ENCODE measurements at regions not wholly inside any gene's neighbourhood (a gene's known extent, or its start where the extent isn't known, plus 50 kb on each side); places are given as distances from the start of the nearest gene placed in this dataset.
A peak's percentile ranks its signal among the peaks of the same experiment; 100 is the strongest.

DNA sequence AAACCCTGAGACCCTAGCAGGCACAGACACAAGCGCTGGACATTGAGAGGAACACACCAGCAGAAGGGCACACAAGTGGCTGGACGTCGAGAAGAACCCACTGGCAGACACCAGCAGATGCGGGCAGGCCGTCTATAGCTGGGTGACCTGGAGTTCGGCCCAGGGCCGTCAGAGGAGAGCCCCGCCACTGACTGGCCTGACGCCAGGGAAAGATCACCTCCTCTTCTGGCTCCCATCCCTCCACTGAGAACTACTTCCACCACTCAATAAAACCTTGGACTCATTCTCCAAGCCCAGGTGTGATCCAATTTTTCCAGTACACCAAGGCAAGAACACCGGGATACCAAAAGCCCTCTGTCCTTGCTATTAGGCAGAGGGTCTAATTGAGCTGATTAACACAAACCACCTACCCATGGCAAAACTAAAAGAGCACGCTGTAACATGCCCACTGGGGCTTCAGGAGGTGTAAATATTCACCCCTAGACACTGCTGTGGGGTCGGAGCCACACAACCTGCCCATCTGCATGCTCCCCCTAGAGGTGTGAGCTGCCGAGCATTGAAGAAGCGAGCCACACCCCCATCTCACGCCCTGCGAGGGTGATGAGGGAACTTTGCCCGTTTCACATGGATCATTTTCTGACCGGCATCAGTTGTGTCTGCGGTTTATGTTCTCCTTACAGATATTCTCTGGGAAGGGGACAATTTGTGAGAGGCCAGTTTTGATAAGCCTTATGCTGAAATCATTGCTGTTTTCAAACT lies 104.8 kb downstream of the HLX start:
- DNase-seq = no peak

DNA sequence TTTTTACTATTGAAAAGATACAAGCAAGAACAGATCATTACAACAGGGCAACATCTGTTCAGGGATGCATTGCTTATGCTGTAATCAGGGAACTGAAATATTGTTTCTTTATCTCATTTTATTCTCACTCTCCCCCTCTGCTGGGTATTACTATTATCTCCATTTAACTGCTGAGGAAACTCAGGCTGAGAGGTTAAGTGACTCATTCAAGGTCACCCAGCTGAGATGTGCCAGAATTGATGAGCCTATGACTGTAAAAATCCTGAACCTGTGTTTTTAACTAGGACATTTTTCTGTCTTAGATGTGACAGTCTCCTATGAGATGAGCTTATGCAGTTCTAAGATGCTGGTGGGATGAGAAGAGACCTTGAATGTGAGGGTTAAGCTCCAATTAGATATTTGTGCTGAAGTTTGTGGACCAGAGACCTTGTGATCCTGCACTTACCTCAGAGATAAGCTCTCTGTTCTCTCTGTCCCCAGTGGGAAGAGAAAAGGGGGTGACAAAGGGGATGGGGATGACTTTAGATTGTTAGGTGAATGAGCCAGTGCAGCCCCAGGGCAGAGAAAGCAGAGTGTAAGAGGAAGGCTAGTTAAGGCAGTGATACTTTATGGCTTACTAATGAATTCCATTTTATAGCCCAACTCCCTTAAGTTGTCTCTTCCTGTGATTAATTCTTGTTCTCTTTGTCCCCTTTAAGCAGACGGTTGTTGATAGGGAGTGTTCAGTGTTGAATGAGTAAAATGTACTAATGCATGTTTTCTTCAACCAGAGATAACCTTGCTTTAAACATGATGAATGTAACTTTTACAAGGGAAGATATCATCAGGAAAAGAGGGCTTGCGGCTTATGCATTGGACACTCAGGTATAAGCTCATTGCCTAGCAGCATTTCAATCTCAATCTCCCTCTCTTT lies 111.4 kb downstream of the HLX start:
- DNase-seq = peak; percentile 22

DNA sequence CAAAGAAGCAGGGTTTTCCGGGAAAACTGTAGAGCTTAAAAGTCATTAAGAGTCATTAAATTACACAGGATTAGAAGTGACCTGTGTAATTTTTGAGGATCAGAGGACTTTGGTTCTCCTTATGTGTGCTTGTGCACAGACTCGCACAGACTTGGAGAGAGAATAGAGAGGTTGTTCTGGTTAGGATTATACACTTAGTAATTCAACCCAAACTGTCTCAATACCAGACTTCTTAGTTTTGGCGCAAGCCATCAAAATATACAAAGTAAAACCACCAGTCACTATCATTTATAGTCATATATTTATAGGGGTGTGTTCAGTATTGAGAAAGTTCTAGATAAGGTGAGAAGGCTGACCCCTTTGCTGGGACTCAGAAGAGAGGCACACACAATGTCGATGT lies 112.3 kb downstream of the HLX start:
- DNase-seq = no peak

DNA sequence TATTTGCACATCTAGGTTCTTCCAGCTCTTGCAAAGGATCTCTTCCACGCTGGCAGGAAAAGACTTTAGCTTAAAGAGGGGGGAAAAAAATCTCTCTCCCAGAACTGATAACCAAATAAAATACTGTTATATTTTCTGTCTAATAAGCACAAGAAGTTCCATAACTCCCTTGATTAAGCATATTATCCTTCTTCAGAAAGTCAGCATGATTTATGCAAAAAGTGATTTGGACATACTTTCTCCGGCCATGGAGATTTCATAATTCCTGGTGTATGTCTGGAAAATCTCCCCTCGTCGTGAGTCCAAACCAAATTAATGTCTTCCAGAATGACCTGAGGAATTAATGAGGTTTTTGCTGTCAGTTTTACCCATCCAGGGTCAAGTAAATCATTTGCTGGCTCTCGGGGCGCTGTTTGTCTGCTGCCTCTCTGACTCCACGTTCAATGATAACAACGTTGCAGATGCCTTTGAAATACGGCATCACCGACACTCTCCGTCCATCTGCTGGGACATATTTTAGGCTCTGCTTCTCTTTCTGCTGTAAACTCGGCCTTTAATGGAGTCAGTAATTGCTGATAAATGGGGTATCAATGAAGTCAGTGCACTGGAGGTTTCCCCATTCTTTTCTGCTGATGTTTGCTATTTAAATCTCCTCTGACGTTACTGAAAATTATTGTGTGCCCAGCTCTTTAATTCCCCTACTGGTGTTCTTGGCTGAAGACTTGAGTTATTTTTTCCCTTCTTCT lies 112.9 kb downstream of the HLX start:
- DNase-seq = no peak

DNA sequence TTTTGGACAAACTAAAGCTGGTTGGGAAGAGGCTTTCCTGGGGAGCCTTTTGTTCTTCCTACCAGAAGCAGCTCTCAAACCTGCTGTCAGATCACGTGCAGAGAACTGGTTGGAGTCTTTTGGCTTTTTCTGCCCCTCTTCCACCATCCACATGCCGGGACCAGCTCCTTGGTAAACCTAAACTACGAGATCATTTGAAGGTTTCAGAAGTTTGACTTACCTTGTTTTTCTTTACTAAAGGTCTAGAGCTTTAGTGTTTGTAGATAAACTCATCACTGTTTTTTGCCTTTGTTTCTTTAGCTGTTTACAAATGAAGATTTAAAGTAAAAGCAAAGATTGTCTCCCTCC lies 113.4 kb downstream of the HLX start:
- DNase-seq = no peak

DNA sequence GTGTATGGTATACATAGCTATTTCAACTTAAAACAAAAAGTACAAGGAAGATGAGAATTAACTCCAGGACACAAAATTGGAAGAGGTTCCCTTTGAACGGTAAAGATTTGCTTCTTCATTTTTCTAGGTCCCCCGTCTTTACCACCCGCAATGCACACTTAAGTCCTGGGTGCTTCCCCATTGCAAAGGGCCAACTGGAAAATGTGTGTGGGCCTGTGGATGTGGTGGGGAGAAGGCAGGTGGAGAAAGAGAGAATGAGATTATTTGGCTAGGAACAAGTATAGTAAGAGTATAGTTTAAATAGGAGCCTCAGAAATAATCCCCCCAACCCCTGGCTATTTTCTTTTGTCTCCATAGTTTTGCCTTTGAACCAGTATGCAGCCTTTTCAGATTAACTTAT lies 115.4 kb downstream of the HLX start:
- DNase-seq = no peak

DNA sequence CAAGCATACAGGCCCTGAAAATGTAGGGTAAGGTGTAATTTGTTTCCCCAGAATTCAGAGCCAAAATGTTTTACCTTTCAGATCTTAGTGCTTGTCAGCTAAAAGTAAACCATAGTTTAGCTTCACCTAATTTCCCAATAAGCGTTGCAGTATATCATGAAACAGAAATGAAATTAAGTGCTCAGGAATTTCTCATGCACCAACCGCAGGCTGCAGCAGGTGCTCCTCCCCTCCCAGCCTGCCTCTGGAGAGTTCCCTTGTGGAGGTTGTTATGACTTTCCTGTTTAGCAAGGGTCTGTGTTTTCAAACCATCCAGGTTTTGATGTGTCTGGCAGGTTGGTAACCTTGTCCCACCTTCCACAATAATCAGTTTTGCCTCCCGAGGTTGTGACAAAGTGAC lies 118.5 kb downstream of the HLX start:
- no peak for DNase-seq

DNA sequence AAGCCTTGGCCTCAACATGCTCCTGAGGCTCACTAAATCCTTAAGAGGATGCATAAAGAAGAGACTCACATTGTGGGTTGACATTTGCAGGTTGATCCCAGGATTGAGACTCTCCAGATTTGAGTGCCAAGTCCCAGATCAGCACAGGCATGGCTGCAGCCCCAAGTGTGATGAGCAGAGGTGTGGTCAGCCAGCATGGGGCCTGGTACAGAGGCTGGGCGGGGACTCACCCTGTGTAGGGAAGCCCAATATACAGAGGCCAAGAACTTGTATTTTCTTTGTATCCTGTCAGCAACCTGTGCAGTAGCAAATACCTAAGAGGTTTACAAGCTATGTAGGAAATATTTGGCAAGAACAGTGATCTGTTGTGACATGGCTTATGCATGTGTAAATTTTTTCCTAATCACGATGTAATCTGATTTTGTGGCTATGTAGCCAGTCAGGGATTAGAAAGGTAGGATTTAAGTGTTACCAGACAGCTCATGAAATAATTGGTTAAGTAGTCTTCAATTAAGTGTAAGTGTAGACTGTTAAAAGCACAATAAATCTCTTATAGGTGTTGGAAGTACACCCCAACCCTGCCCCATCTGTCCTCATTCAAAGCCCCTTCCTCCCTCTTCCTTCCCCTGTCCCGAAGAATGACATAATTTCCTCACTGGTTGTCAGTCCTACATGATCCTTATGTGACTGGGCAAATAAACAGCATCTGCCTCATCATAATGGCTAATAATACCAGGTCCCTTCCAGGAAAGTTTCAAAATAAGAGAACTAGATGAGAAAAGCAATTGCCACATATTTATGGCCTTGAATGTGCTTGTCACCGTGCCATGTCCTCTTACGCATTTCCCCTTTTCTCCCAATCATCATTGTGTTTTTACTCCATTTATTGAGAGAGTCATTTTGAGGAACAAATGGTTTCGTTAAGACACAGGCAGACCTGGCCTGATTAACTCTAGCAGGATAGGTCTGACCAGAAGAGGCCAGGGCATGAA lies 120.9 kb downstream of the HLX start:
- DNase-seq = no peak

DNA sequence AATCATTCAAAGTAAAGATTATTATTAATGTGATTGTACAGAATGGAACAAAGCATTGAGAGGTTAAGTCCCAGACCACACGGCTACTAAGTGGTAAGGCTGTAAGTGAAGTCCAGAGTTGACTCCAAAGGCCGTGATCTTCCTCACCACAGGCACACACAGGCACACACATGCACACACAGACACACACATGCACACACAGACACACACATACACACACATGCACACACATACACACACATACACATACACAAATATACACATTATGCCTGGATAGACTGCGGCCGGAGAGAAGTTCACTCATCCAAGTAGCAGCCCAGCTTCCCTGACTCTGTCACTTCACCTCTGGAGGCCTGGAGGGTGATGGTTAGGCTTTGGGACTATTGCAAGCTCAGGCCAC lies 121.9 kb downstream of the HLX start:
- no peak for DNase-seq

DNA sequence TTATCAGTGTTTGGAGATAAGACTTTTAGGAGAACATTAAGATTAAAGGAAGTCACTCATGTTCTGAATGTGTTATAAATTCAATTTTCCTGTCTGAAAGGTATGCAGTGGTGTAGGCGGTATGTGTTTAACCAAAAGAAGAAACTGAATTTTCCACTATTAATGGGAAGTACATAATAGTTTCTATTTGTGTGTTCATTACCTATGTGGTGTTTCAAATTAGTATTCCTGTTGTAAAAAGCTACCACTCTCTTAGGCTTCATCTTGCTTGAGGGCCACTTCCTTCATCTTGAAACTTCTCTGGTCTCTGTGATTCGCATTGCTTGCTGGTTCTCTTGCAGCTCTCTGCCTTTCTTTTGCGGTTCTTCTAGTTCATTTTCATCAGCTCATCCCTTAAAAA lies 123.4 kb downstream of the HLX start:
- no peak for DNase-seq

DNA sequence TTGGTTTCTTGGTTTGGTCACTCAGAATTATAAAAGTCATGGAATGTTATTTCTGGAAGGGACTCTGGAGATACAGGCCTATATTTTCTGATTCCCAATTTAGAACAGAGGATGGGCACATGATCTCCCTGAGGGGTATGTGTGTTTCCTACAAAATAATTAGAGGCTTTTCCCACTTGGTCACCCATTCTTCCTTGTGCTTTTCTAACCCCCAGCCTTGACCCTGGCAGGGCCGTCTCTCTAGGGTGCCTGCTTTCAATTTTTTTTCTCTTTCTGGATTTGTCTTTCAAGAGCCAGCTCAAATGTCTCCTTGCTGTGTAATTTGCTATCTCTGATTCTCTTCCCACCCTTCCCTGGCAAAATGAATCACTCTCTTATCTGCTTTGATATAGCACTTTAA lies 131.9 kb downstream of the HLX start:
- no peak for DNase-seq

DNA sequence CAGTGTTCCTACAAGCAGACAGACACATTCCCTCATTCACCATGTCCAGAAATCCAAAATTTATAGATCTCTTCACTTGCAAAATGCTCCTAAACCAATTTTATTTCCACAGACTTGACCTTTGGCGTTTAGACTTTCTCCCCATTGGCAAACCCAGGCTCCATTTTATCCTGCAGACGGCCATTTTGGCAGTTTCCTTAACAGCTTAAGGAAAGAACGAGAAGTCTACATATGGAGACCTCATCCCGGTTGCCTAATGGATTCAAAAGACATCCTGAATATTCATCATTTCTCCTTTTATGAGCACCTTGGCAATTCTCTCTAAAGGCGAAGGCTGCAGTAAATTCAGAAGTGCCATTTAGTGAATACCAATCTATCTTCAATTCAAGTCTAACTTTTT lies 132.9 kb downstream of the HLX start:
- no peak for DNase-seq

DNA sequence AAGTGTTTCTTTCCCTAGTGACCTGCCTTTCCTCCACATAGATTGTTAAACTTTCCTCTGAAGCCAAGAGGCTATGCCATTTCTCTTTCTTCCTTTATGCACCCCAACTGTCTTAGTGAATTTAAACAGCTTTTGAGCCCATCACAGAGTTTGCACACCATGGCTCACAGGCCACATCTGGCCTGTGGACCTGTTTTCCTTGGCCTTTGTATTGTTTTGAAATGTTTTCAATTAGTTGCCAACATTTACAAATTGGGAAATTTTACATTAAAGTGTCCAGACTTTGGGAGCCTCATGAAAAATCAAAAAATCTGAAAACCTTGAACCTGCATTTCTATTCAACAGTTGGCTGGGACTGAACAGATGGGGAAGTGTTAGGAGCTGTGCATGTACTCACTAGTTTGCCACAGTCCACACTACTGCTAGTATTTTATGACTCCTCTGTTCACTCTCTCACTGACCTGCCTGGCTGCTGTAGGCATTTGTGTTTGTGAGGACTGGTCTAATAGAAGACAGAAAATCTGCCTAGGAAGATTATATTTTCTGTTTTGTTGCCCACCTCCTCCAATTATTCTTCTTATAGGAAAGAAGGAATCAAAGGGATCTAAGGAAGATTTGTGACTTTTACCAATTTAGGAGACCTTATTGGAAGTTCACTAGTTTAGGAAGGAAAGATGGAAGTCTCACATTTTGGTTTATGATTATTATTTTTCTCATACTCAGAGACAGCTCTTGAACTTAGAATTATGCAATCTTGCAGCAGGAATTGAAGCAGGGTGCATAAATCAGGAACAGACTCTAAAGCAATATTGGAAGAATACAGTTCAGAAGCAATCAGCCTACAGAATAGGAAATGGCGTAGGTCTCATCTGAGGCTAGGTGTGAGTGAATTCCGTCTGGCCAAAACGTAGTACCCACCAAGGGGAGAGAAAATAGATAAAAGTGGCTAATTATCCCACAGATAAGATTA lies 134.7 kb downstream of the HLX start:
- no peak for DNase-seq

DNA sequence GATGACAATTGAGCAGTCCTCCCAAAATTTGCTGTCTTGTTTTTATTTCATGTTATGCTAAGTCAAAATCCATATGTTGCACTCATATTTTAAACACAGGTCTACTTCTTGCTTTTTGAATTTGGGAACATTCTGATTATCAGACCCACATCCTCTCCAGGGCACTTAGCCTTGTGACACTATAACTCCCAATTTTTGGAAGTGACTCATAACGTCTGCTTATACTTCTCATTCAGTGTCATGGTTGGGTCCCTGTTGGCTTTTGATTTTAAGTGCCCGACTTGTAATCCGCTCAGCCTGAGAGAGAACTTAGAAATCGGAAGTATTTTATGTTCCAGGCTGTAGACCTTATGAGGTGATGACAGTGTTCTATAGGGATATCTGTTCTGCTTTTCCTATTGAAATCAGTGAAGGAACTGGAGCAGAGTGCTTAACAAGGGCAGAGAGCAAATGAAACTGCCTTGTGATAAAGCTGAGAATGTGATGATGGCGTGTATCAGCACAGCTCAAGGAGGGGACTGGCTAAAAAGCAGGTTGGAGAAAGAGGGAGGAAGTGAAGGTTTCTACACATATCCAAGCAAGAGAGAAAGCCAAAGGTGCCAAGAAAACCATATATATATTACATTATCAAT lies 136.0 kb downstream of the HLX start:
- no peak for DNase-seq

DNA sequence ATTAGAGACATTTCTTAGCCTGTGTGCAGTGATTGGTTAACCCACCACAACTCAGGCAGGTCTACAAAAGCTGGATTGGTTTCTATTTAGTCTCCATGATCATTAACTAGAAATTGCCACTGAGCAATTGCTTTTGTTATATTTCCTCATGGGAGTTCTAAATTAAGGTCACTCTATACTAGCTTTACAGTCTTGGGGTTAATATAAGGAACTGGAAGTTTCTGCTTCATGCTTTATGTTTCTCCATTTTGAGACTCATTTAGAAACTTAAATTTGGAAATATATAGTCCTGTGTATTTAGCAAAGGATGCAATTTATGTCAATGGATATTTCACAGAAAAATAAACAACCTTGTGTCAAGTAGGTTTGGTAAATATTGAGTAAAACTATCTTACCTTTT lies 137.5 kb downstream of the HLX start:
- no peak for DNase-seq

DNA sequence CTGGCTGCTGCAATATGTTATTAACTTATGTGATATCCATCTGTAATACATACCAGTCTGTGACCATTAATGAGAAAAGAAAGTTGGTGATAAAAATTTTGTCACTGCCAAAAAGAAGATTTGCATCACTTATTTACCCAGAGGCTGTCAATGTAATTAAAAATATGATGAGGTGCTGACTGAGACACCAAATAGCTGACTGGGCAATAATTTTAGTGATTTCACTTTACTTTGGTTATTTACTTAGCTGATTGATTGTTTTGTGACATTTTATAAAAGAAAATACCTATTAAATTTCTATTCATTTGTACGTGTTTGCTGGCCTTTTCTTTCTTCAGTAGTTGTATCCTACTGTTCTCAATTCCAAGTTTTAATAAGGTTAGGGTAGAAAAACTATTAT lies 139.2 kb downstream of the HLX start:
- no peak for DNase-seq

DNA sequence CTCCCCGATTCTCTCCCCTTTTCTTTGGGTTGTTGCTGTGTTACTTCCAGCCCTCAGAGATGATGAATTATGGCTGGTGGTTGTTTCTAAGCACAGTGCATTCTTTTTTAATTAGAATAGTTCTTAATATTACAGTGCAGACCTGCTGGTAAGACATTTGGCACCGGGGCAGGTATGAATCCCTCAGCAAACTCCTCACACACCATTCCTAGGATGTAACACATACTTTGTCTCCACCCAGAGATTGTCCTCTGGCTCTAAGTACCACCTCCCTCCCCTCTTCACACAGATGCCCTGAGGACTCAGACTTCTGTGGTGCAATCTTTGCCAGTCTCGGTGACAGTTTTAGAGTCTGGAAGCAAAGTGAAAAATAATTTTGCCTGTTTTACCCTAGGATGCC lies 143.1 kb downstream of the HLX start:
- DNase-seq = no peak

DNA sequence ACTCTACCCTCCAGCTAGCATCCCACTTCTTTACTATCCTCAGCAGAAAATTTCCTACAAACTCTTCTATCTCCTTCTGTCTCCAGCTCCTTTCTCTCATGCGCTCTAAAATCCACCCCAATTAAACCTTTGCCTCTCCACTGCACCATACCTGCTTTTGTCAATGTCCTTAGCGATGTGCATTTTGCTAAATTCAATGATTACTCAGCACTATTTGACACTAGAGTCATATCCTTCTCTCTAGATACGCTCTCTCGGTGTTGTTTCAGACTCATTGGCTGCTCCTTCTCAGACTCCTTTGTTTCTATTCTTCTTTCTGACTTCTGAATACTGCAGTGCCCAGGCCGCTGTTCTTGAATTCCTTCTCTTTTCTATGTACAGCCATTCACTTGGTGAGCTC lies 144.2 kb downstream of the HLX start:
- DNase-seq = no peak

DNA sequence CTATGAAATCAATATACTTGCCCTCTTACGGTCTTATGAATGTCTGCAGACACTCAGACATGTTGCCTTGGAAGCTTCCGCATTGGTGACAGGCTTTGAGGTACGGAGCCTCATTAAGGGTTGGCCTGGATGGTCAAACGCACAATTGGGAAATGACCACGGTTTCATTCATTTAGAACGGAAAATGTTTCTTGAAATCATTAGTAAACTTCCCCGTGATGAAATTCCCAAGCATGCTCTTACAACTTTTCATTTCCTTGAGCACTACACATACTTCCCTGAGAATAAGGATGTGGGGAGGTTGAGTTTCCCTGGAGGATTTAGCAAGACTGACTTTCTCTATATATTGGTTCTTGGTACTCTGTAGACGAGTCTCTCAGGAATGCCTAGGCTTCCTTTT lies 146.3 kb downstream of the HLX start:
- no peak for DNase-seq

DNA sequence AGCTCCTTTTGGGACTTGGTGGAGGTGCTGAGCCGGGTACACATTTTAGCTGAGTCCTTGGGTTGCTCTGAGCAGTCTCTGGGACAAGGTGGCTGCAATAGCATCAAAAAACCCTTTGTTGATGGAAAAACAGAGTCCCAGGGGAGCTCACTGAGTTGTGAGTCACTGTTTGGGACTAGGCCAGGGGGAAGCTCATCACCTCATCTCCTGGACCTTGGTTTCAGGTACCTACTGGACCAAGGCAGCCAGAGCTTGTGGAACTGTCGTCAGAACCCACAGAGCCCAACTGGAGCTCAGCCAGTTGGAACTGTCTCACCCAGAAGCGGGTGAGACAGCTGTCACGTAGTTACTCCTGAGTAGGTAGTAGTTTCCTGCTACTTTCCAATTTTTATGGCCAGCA lies 146.7 kb downstream of the HLX start:
- no peak for DNase-seq
